ENCODE measurements at regions not wholly inside any gene's neighbourhood (a gene's known extent, or its start where the extent isn't known, plus 50 kb on each side); places are given as distances from the start of the nearest gene placed in this dataset.

DNA sequence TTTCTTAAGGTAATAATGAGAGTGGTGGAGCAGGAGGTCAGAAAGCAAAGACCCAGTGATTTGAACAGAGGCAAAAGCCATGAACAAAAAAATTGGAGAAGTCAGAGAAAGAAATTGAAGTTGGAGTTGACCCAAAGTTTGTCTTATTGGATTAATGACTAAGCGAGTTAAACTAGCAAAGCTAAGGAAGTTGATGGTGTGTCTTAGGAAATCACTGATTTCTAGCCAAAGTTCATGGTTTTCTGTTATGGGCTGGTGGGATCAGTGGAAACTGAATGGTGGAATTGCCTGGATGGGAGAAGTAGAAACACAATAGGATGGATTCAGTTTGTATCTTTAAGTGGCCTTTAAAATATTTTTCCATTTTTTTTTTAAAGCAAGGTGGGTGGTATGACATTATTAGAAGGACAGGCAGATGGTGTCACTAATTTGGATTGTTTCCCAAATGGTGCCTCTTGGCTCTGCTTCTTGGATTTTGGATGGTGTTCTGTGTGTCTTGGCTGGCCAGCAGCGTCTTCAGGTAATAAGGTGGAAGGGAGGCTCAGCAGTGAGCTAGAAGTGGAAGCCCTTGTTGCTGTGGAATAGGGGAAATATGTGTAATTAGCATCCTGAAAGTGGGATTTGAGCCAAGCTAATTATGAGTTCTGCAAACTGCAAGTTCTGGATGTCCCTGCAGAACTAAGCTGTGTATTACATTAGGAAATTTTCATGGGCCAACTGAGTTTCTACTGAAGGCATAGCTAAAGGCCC is 302.9 kb downstream of the LMO7 start (continued):
- TF ChIP-seq RNF2 (IDR thresholded peaks at IDR 0.05; ENCODE audit: borderline replicate concordance, low read depth, low read length, missing control alignments, poor library complexity, severe bottlenecking) (no peak), CBX5 (IDR thresholded peaks at IDR 0.05; ENCODE audit: low read depth, low read length) (no peak), JUND (IDR thresholded peaks at IDR 0.05; ENCODE audit: low read length) (no peak), SRF (IDR thresholded peaks at IDR 0.05; ENCODE audit: low read depth, low read length) (no peak), RAD21 (IDR thresholded peaks at IDR 0.05 in 1 of 2, conservative IDR thresholded peaks at IDR 0.05 in 1 of 2; ENCODE audit: low read depth in 2 of 2, low read length in 2 of 2) (no peak), SIRT6 (IDR thresholded peaks at IDR 0.05; ENCODE audit: low read length) (no peak)

All from H1 (cell line).